Adrenal gland (tissue), 9 donors: ENCODE measurements at regions not wholly inside any gene's neighbourhood (a gene's known extent, or its start where the extent isn't known, plus 50 kb on each side); places are given as distances from the start of the nearest gene placed in this dataset.

Source experiments
- DNase-seq, 7 donors: peaks; one replicate each; pipeline ENCODE4 v3.0.0-alpha.2; 2019 to 2020
- H3K27ac ChIP-seq, 5 donors: fragments of 200-600 bp; sonication (generic) in 4 of 5; 1 replicate in 3 of 5; 2 replicates in 2 of 5; pipeline versions ENCODE4 v1.5.1 to v1.8.0; 2016 to 2020; ENCODE audit warnings: mild to moderate bottlenecking in 1 of 5
- H3K27me3 ChIP-seq: fragments of 200-600 bp; 2 replicates; pipeline ENCODE4 v1.8.0; 2021
- H3K36me3 ChIP-seq, 2 donors: fragments of 200-600 bp; replicated peaks in 1 of 2; 1 replicate in 1 of 2; 2 replicates in 1 of 2; pipeline versions ENCODE4 v1.5.1 to v1.8.0; 2018 to 2022
- H3K4me1 ChIP-seq, 2 donors: fragments of 200-600 bp; replicated peaks in 1 of 2; 1 replicate in 1 of 2; 2 replicates in 1 of 2; pipeline versions ENCODE4 v1.5.1 to v1.8.0; 2018 to 2021
- H3K4me3 ChIP-seq, 4 donors: fragments of 200-600 bp; sonication (generic) in 3 of 4; one replicate each; pipeline ENCODE4 v1.5.1; 2016 to 2018
- H3K9me3 ChIP-seq, 3 donors: fragments of 200-600 bp; sonication (generic) in 1 of 3; replicated peaks in 1 of 3; 1 replicate in 2 of 3; 2 replicates in 1 of 3; pipeline versions ENCODE4 v1.5.1 to v1.8.0; 2016 to 2021
- POLR2A ChIP-seq, 2 donors: fragments of 450-650 bp; IDR thresholded peaks; one replicate each; pipeline ENCODE4 v1.6.1; 2017; ENCODE audit warnings: antibody characterized with exemption in 2 of 2, mild to moderate bottlenecking in 2 of 2, moderate library complexity in 1 of 2
- WGBS, 4 donors: extraction: QIAGEN DNeasy Blood & Tissue Kit in 2 of 4; methylation state at CpG; one replicate each; pipeline versions ENCODE4 v1.1.5 to v1.1.7; 2013 to 2017; 5-methylcytosine and 5-hydroxymethylcytosine counted together
- intact Hi-C, 2 donors: fragments of 100-400 bp; cut with DNase I; formaldehyde crosslinking; loops; one replicate each; pipeline versions ENCODE4 v1.14.1 to v1.15.0; 2022 to 2023
- TF ChIP-seq, protein P1 (sequence below), 6 experiments: fragments of 450-650 bp in 4 of 6; fragments of 200-600 bp in 2 of 6; sonication (generic) in 1 of 6; IDR thresholded peaks; 1 replicate in 5 of 6; 2 replicates in 1 of 6; pipeline versions ENCODE4 v1.5.1 to v1.8.0; 2016 to 2021; ENCODE audit warnings: antibody characterized with exemption in 6 of 6, mild to moderate bottlenecking in 2 of 6, moderate library complexity in 1 of 6
- donor health status: healthy with polysubstance abuse.
- donor health status: Bipolar disorder and iron deficiency.
- donor health status: DM: yes; HTN: yes; CAD: no.
- donor health status: DM: no; HTN: no; CAD: no.
- donor health status: DM: no; HTN: no; CAD: no.

DNA sequence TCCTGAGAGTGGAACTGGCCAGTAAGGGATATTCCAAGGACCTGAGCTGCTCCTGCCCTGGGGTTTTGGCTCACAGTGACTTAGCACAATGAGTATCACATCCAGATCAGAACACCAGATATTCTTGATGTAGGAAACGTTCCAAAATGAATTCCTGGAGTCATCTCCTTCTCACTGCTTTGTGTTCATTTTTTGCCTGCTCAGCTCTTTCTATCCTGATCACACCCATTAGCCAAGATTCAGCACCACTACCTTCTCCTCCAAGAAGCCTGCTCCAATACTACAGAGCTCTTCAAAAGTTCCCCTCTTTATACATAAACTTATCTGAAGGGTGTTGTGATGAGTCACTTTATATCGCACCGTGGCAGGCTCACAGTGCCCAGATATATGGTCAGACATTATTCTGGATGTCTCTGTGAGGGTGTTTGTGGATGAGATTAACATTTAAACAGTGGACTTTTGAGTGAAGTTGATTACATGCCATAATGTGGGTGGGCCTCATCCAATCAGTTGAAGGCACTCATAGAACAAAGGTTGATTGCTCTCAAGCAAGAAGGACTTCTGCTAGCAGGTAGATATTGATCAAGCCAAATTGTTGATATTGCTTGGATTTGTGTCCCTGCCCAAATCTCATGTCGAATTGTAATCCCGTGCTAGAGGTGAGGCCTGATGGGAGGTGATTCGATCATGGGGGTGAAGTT is 1155.2 kb upstream of the AUTS2 start:
- intact Hi-C loops, result no loop called here
- WGBS, 4 donors, result 78 to 84% (median 79%) methylated on average over 6 of the region's 6 CpGs
- H3K4me3 ChIP-seq, result no peak overlapping the region
- no peaks in the 10 kb centered on the region for H3K27me3 ChIP-seq
- no peak for DNase-seq
- no peak overlapping the region for H3K27ac ChIP-seq
- H3K9me3 ChIP-seq, result no peaks in the 10 kb centered on the region
- H3K4me1 ChIP-seq, result no peaks in the 10 kb centered on the region
- no peaks in the 10 kb centered on the region for H3K36me3 ChIP-seq
- no peak for TF ChIP-seq POLR2A (IDR thresholded peaks at IDR 0.05)
- TF ChIP-seq, protein P1, sequence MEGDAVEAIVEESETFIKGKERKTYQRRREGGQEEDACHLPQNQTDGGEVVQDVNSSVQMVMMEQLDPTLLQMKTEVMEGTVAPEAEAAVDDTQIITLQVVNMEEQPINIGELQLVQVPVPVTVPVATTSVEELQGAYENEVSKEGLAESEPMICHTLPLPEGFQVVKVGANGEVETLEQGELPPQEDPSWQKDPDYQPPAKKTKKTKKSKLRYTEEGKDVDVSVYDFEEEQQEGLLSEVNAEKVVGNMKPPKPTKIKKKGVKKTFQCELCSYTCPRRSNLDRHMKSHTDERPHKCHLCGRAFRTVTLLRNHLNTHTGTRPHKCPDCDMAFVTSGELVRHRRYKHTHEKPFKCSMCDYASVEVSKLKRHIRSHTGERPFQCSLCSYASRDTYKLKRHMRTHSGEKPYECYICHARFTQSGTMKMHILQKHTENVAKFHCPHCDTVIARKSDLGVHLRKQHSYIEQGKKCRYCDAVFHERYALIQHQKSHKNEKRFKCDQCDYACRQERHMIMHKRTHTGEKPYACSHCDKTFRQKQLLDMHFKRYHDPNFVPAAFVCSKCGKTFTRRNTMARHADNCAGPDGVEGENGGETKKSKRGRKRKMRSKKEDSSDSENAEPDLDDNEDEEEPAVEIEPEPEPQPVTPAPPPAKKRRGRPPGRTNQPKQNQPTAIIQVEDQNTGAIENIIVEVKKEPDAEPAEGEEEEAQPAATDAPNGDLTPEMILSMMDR (IDR thresholded peaks at IDR 0.05), result no peak

DNA sequence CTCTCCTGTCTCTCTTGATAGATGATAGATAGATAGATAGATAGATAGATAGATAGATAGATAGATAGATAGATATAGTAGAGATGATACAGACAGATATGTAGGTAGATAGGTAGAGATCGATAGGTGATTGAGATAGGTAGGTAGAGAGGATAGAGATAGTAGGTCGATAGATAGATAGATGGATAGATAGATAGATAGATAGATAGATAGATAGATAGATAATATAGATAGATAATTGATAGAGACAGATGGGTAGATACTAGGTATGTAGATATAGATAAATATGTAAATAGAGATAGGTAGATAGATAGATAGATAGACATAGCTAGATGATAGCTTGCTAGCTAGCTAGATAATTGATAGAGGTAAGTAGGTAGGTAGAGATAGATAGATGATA is 1154.2 kb upstream of the AUTS2 start:
- no peaks in the 10 kb centered on the region for H3K36me3 ChIP-seq
- no peak overlapping the region for H3K4me3 ChIP-seq
- H3K9me3 ChIP-seq, result no peaks in the 10 kb centered on the region
- no peak overlapping the region for H3K27ac ChIP-seq
- H3K27me3 ChIP-seq, result no peaks in the 10 kb centered on the region
- WGBS, 4 donors, result 79 to 90% (median 81%) methylated on average over 2 of the region's 2 CpGs
- intact Hi-C loops, result no loop called here
- no peaks in the 10 kb centered on the region for H3K4me1 ChIP-seq
- no peak for DNase-seq
- TF ChIP-seq, protein P1 (IDR thresholded peaks at IDR 0.05), result no peak
- no peak for TF ChIP-seq POLR2A (IDR thresholded peaks at IDR 0.05)

DNA sequence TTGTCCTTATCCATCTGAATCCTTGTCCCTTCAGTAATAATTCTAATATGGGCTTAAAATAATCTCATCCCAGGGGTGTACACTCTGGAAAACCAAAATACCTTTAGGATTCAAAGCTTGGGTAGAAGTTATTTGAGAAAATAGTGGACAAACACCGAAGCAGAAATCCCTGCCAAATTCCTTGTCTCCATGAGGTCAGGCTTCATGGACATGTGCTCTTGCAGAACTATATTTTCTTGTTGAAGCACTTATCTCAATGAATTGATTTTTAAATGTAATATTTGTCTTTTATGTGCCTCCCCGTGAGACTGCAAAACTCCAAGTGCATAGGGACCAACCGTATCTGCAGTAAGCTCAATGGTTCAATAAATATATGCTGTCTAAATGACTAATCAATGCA is 1153.3 kb upstream of the AUTS2 start:
- Histone ChIP-seq H3K36me3 (no peaks in the 10 kb centered on the region), H3K4me3 (no peak overlapping the region), H3K9me3 (no peaks in the 10 kb centered on the region), H3K27me3 (no peaks in the 10 kb centered on the region), H3K4me1 (no peaks in the 10 kb centered on the region), H3K27ac (no peak overlapping the region)
- DNase-seq, result no peak
- TF ChIP-seq, protein P1 (IDR thresholded peaks at IDR 0.05), result no peak
- no peak for TF ChIP-seq POLR2A (IDR thresholded peaks at IDR 0.05)
- intact Hi-C loops, result no loop called here
- 72 to 84% (median 80%) methylated on average over 3 of the region's 3 CpGs for WGBS, 4 donors

DNA sequence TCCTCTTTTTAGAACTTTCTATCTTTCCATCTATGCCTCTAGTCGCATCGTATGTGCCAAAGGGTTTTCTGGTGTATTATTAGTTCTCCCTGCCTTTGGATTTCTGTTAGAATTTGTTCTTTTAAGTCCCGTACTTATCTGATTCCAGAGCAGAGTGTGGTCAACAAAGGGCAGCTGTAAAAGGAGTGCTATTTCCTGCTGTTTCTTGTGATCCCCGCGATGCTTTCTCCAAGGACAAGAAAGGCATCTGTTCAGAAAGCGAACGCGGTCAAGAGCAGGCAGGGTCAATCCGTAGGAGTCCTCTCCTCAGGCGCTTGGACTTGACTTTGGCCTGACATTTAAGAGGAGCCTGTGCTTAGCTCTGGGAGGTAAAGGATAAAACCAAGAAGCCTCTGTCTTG is 1152.1 kb upstream of the AUTS2 start:
- no peak overlapping the region for H3K27ac ChIP-seq
- TF ChIP-seq POLR2A (IDR thresholded peaks at IDR 0.05), result no peak
- TF ChIP-seq, protein P1 (IDR thresholded peaks at IDR 0.05), result no peak
- H3K9me3 ChIP-seq, result no peaks in the 10 kb centered on the region
- no peak overlapping the region for H3K4me3 ChIP-seq
- intact Hi-C loops, result no loop called here
- WGBS, 4 donors, result 52 to 61% (median 55%) methylated on average over 10 of the region's 10 CpGs
- no peaks in the 10 kb centered on the region for H3K27me3 ChIP-seq
- DNase-seq, result no peak
- H3K4me1 ChIP-seq, result no peaks in the 10 kb centered on the region
- H3K36me3 ChIP-seq, result no peaks in the 10 kb centered on the region
